GM19238 (cell line): ENCODE measurements at regions not wholly inside any gene's neighbourhood (a gene's known extent, or its start where the extent isn't known, plus 50 kb on each side); places are given as distances from the start of the nearest gene placed in this dataset.
"Not testable (repeated sequence)": the region's sequence is repeated elsewhere in the genome, so short reads cannot be mapped to it uniquely, and the experiment has no call there.

Experiments
- DNase-seq: peaks from one replicate; pipeline ENCODE4 v3.0.0; 2011; ENCODE audit warnings: low spot score; ENCODE audit not compliant: insufficient read length

- no peak for DNase-seq
Observed at GRCh38 chr6:112639391-112639831, 292.3 kb downstream of the RFPL4B start.

GRCh38 chr6:112640891-112641290 lies 293.8 kb downstream of the RFPL4B start:
- DNase-seq = no peak

DNA sequence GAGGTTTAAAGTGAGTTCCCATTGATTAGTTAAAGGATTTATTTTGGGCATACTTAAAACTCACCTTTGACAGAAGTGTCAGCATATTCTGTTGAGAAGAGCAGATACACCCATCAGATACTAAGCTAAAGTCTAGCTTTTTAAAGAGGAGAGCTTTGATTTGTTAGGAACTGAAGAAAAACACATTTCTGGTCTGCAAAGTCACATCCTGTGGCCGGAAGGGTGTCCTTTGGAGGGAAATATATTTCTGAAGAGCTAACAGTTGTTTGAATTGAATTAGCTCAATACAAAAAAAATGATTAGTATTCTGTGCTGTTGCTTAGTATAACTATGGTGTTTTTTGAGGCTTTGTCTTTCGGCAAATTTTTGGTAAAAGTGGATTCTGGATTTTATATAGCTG lies 302.7 kb downstream of the RFPL4B start:
- no peak for DNase-seq

DNA sequence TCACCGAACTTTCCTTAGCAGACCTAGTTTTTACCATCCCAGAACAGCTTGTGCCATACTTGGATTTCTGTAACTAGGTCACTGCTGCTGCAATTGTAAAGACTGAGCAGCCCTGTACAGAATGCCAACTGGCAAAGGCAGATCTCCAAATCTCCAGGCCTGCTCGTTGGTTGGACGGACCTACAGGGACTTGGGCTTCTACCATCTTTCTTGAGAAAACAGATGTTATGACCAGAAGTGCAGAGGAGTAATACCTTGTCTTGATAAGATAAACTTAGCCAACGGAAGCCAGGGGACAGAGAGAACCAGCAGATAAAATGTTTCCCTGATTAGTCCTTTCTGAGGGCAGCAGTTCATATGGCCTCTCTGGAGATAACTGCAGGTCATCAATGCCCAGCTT lies 304.1 kb downstream of the RFPL4B start:
- DNase-seq = no peak

DNA sequence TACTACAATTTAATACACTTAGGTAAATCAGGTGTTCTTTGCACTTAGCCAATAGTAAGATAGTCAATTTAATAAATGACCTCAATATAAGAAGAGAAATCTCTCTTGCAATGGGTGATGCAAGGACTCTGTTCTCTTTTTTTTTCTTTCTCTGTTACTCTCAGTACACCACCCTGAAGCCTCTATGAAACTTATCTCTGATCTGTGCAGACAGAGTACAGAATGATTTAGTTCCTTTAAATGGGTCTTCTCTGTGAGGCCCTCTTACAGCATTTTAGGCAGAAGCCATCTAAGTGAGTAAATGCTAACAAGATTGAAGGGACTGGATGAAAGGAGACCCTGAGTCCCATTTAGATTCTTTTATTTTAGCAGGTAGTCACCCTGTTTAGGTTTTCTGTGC lies 312.8 kb downstream of the RFPL4B start:
- DNase-seq = no peak

DNA sequence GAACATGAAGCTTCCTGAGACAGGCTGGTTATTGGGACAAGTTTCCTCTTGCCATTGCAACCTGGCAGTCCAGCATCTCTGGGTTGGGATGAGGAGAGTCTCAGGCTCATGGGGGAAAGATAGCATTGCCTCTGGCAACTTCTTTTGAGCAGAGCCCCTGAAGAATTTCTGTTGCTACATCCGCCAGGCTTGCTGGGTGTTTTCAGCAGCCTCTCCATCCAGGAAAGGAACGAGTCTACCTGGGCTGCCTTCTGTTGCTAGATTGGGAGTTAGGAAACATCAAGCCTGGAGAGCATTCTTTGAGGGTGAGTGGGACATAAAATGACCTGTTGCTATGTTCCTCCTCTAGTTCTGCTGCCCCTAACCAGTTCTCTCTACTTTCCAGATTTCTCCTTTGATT lies 313.5 kb downstream of the RFPL4B start:
- no peak for DNase-seq

DNA sequence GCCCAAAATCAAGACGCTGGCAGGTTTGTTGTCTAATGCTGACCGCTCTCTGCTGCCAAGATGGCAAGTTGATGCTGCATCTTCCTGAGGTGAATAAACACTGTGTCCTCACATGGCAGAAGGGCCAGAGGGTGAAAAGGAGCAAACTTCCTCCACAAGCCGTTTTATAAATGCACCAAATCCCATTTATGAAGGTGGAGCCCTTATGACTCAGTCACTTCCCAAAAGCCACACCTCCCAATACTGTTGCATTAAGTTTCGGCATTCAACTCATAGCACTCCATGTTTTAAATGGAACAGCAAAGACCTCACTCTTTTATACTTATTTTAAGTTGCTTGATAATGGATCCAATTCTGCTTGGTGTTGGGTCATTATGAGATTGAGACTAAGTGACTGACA lies 316.6 kb downstream of the RFPL4B start:
- no peak for DNase-seq

DNA sequence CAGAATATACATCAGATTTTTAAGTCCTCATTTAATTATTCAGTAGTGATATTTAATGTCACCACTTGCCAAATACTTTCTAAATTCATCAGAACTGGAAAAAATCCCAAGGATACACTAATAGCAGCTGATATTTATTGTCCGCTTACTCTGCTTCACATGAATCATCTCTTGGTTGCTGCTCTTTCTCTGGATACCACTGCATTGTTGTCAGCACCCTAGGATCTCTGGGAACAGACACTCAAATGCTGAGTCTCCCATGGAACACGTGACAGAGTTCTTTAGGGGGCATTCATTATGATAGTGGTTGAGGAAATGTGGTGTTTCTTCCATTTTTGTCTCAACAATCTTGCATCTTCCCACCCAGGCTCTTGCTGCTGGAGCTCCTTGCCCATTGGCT lies 318.0 kb downstream of the RFPL4B start:
- DNase-seq = no peak

DNA sequence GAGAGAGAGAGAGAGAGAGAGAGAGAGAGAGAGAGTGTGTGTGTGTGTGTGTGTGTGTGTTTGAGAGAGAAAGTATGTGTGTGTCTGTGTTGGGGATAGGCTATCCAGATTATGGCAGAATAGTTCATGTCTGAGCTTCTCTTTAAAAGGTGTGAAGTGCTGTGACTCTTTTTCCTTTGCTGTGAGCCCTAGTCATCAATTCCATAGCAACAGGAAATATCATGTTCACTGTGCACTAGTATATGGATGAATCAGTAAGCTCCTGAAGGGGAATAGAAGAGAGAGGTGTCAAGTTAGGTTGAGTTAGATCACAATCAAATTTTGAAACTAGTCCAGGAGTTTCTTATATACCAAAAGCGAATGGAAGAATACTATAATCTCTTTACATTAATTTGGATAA lies 318.7 kb downstream of the RFPL4B start:
- no peak for DNase-seq

GRCh38 chr6:112667427-112667826 lies 320.3 kb downstream of the RFPL4B start:
- DNase-seq = no peak

DNA sequence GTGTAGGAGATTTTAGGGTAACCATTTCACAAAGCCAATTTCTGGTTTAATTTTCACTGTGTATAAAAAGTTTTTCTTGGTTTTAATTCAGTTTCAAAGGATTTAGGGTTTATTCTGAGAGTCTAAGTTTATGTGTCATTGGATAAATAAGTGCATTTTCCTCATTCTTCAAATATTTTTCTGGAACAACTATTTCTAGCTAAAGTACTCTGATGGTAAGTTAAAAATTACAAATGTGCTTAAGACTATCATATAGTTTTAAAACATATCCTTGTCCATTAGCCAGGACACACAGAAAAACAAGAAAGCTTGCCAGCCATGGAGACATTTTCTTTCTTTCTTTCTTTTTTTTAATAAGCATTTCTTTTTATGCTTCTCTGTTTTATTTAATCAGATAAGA lies 333.0 kb downstream of the RFPL4B start:
- no peak for DNase-seq

GRCh38 chr6:112682071-112682470 lies 334.9 kb downstream of the RFPL4B start:
- DNase-seq = no peak

GRCh38 chr6:112683106-112683505 lies 336.0 kb downstream of the RFPL4B start:
- DNase-seq = no peak

- no peak for DNase-seq
Observed at GRCh38 chr6:112683926-112684325, 336.8 kb downstream of the RFPL4B start.

DNA sequence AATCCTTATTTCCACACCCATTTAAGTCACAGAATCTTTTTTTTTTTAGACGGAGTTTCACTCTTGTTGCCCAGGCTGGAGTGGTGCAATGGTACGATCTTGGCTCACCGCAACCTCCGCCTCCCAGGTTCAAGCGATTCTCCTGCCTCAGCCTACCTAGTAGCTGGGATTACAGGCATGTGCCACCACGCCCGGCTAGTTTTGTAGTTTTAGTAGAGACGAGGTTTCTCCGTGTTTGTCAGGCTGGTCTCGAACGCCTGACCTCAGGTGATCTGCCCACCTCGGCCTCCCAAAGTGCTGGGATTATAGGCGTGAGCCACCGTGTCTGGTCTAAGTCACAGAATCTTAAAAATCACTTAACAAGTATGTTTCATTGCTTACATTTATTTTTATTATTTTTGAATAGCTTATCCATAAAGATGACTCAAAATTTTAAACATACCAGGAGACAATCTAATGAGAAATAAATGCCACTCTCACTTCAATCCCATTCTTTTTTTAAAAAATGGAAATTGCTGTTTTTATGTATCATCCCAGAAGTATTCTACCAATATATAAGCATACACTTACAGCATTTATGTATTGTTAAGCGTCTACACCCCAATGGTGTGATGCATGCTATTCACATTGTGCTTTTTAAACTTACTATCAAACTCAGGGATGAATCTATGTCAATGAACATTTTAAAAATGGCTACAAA lies 338.5 kb downstream of the RFPL4B start:
- DNase-seq = not testable (repeated sequence)

DNA sequence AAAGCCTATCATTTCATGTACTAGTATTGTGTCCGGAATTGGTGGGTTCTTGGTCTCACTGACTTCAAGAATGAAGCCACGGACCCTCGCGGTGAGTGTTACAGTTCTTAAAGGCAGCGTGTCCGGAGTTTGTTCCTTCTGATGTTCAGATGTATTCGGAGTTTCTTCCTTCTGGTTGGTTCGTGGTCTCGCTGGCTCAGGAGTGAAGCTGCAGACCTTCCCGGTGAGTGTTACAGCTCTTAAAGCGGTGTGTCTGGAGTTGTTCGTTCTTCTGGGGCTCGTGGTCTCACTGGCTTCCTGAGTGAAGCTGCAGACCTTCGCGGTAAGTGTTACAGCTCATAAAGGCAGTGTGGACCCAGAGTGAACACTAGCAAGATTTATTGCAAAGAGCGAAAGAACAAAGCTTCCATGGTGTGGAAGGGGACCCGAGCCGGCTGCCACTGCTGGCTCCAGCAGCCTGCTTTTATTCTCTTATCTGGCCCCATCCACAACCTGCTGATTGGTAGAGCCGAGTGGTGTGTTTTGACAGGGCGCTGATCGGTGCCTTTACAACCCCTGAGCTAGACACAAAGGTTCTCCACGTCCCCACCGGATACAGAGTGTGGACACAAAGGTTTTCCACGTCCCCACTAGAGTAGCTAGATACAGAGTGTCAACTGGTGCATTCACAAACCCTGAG lies 341.5 kb downstream of the RFPL4B start:
- not testable (repeated sequence) for DNase-seq

DNA sequence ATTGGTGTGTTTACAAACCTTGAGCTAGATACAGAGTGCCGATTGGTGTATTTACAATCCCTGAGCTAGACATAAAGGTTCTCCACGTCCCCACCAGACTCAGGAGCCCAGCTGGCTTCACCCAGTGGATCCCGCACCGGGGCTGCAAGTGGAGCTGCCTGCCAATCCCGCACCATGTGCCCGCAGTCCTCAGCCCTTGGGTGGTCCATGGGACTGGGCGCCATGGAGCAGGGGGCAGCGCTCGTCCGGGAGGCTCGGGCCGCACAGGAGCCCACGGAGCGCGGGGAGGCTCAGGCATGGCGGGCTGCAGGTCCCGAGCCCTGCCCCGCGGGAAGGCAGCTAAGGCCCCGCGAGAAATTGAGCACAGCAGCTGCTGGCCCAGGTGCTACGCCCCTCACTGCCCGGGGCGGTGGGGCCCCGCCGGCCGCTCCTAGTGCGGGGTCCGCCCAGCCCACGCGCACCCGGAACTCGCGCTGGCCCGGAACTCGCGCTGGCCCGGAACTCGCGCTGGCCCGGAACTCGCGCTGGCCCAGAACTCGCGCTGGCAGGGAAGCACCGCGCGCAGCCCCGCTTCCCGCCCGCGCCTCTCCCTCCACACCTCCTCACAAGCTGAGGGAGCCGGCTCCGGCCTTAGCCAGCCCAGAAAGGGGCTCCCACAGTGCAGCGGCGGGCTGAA lies 342.2 kb downstream of the RFPL4B start:
- not testable (repeated sequence) for DNase-seq

DNA sequence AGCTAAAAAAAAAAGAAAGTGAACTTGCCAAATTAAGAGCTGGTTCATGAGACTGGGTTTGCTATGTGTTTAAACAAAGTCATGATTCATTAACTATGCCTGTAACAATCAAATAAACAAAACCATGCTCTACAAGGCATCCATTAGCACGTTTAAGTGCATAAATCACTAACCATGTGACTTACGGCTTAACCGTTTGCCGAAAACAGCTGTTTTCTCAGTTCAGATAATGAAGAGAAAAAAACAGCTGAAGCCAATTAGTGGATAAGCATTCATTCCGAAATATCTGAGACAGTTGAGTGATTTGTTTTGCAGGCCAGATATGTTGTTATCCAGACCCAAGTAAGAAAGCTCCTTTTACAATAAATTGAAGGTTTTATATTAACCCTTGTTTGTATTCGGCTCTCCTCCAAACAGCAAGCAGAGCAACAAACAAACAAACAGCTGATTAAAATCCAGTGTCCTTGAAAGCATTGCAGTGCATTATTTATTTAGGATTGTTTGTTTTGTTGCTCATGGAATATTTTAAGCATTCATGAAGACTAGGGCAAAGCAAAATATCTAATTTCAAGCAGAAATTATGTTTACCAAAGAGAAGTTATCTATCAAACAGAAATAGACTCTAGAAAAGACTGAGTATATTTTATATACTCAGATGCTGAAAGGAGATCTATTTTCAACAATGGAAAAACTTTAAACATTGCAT lies 343.5 kb downstream of the RFPL4B start:
- DNase-seq = no peak

DNA sequence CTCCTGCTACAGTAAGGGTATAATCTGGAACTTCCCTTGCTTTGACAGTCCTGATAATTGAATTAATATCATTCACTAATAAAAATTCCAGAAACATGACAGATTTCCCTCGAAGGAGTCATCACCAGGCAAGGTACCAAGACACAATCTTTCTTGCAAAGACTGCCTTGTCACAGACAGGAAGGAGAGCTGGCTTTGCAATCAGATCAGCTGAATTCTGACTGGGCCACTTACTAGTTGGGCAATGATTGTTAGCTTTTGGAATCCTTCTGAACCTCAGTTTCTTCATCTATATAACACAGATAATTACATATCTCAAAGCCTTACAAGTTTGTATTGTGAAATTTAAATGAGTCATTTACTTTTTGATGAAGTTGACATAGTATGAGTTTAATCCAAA lies 344.2 kb downstream of the RFPL4B start:
- DNase-seq = no peak

GRCh38 chr6:112695001-112695400 lies 347.9 kb downstream of the RFPL4B start:
- DNase-seq = no peak

- no peak for DNase-seq
Observed at GRCh38 chr6:112697265-112697664, 350.1 kb downstream of the RFPL4B start.

- no peak for DNase-seq
Observed at GRCh38 chr6:112701201-112701600, 354.1 kb downstream of the RFPL4B start.
